GM12801 (cell line): ENCODE measurements at regions not wholly inside any gene's neighbourhood (a gene's known extent, or its start where the extent isn't known, plus 50 kb on each side); places are given as distances from the start of the nearest gene placed in this dataset.

Experiments
- TF ChIP-seq, protein P1 (sequence below): IDR thresholded peaks from one replicate; pipeline ENCODE4 v1.5.1; 2011; ENCODE audit warnings: control low read depth; ENCODE audit not compliant: insufficient read length; ENCODE audit errors: extremely low read depth

DNA sequence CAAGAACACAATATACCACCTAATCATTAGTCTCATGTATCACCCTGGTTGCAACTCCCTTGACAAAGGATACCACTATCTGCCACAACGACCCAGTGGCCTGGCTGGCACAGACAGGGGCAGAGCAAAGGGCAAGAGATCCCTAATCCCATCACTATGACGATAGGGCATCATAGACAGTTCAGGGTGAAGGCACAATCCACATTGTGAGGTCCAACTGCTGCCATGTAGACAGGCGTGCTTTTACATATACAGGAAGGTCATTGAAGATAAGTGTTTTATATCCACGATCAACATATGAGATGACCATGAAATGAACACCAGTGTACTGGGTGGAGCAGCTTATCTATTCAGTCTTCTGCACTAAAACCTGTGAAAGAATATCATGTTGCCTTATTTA, 94.6 kb downstream of the IGLL1 start:
- TF ChIP-seq, protein P1, sequence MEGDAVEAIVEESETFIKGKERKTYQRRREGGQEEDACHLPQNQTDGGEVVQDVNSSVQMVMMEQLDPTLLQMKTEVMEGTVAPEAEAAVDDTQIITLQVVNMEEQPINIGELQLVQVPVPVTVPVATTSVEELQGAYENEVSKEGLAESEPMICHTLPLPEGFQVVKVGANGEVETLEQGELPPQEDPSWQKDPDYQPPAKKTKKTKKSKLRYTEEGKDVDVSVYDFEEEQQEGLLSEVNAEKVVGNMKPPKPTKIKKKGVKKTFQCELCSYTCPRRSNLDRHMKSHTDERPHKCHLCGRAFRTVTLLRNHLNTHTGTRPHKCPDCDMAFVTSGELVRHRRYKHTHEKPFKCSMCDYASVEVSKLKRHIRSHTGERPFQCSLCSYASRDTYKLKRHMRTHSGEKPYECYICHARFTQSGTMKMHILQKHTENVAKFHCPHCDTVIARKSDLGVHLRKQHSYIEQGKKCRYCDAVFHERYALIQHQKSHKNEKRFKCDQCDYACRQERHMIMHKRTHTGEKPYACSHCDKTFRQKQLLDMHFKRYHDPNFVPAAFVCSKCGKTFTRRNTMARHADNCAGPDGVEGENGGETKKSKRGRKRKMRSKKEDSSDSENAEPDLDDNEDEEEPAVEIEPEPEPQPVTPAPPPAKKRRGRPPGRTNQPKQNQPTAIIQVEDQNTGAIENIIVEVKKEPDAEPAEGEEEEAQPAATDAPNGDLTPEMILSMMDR: no peak

DNA sequence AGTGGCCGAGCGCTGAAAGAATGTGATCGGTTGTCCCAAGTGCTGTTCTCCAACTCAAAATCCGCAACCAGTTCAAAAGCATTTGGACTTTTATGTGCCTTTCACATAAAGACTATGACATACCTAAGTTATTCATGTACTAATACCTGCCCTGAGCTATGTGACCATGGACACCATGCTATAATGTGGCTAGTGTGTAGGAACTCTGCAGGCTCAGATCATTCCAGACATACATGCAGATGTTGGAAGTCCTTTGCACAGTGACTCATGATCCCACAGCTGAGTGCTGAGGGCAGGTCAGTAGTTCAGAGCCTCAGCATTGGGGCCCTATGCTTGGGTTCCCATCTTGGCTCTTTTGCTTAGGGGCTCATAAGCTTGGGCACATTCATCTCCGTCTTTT, 95.4 kb downstream of the IGLL1 start:
- TF ChIP-seq, protein P1: no peak

DNA sequence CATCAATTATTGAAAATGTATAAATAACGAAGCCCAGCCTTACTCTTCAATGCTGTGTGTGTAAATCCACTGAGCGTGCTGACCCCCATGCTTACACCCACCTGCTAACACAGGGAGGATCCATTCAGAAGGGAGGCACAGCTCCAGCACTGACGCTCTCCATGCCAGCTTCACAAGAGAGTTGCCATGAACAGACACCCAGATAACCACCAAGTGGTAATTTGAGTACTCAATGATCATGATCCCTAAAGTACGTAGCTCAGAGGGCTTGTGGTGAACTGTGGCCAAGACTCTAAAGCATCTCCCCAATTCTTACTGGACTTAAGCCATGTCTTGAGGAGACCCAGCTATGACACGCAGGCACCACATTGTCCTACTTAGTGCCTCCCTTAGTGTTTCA, 98.7 kb downstream of the IGLL1 start:
- TF ChIP-seq, protein P1: no peak

DNA sequence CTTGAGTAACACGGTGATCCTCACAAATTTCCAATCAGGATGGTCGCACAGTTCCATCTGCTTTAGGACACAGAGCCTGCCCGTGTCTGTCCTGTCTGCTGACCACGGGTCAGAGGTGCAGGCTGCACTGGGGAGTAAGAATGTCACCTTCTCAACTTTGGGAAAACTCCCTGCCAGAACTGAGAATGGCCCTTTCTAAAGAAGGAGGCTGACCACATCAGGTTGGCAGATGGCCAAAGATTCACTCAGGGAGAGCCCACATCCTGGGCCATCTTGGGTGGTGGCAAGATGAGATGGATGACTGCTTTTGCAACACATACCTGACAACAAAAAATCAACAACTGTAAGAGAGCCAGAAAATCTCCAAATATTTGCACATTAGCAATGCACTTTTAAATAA, 101.9 kb downstream of the IGLL1 start:
- TF ChIP-seq, protein P1: no peak

DNA sequence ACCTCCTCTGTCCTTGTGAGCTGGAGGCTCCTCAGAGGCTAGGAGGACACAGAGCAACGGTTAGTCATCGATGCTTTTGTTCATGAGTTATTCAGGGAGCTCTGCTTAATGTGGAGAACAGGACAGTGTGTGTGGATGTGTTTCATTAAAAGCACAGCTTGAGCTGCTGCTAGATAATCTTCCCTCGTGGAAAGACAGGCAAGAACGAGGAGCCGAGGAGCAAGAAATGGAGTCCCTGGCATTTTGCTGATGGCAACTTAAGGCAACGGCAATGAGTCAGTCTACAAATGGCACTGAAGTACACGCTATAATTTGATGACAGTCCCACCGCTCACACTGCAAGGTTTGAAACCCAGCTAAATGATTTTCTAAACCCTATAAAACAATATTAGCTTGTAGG, 106.2 kb downstream of the IGLL1 start:
- TF ChIP-seq, protein P1: no peak

DNA sequence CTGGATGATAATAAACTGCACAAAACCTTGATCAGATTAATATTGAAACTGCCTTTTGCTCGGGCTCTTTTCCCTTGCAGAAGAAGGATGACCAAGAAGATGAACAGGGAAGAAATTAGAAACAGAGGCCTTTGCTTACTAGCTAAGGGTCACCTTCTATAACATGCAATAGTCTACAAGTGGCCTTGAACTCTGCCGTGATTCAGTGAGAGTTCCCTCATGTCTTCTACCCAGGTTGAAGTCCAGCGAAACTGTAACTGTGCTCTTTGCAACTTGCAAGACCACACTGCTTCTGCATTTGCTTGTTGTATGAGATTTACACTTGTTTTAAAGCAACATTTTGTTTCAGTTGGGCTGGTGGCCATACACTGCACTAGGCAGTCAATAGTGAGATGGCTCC, 108.4 kb downstream of the IGLL1 start:
- TF ChIP-seq, protein P1: no peak

DNA sequence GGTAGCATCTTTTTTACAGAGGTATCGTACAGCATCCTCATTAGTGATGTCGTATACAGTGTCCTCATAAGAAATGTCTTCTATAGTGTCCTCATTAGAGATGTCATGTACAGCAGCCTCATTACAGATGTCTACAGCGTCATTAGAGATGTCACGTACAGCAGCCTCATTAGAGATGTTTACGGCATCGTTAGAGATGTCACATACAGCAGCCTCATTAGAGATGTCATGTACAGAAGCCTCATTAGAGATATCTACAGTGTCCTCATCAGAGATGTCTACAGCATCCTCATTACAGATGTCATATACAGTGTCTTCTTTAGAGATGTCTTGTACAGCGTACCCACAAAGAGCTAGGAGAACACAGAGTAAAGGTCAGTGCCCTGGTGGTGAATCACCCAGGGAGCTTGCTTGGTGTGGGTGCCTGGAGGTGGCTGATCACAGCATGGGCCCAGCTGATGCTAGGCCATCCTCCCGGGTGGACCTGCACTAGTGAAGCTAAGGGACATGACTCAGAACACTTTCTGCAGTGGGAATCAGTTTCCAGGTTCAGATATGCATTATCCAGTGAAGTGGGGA, 109.2 kb downstream of the IGLL1 start:
- TF ChIP-seq, protein P1: no peak
